Left ventricle myocardium superior (tissue), 1 donor: ENCODE measurements at regions not wholly inside any gene's neighbourhood (a gene's known extent, or its start where the extent isn't known, plus 50 kb on each side); places are given as distances from the start of the nearest gene placed in this dataset.
"Not testable (repeated sequence)": the region's sequence is repeated elsewhere in the genome, so short reads cannot be mapped to it uniquely, and the experiment has no call there.

Source experiments
- ATAC-seq: fragments of 200-7000 bp; cut with Tn5 transposase; one replicate; pipeline ENCODE4 v1.9.1; 2020; ENCODE audit warnings: mild to moderate bottlenecking, moderate library complexity
- DNase-seq: peaks from one replicate; pipeline ENCODE4 v3.0.0-alpha.2; 2020
- intact Hi-C: fragments of 100-400 bp; cut with micrococcal nuclease; formaldehyde crosslinking; loops from one replicate; pipeline ENCODE4 v1.11.0; 2022
- donor health status: DM: no; HTN: yes; CAD: no; lungs with severe emphysema.

DNA sequence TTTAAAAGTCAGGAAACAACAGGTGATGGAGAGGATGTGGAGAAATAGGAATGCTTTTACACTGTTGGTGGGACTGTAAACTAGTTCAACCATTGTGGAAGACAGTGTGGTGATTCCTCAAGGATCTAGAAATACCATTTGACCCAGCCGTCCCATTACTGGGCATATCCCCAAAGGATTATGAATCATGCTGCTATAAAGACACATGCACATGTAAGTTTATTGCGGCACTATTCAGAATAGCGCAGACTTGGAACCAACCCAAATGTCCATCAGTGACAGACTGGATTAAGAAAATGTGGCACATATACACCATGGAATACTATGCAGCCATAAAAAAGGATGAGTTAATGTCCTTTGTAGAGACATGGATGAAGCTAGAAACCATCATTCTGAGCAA is 359.8 kb upstream of the CCDC179 start:
- ATAC-seq, DNase-seq, intact Hi-C loops: not testable (repeated sequence)

DNA sequence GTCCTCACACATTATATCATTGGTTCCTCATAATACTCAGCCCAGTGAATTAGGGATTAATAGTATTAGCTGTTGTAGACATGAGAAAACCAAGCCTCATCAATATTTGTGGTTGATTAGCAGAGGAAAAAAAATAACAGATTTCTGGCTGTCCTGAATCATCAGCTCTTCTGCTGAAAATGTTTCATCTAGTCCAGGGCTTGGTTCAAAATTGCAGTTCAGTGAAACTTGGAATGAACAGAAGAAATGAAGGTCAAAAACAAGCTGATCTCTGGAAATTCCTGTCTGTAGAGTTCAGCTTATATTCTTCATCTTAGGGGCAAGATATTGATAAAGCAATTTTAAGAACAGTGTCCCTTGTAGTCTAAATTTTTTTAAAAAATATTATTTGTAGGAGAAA is 361.1 kb upstream of the CCDC179 start:
- intact Hi-C loops: no loop called here
- no peak for ATAC-seq
- DNase-seq: no peak

DNA sequence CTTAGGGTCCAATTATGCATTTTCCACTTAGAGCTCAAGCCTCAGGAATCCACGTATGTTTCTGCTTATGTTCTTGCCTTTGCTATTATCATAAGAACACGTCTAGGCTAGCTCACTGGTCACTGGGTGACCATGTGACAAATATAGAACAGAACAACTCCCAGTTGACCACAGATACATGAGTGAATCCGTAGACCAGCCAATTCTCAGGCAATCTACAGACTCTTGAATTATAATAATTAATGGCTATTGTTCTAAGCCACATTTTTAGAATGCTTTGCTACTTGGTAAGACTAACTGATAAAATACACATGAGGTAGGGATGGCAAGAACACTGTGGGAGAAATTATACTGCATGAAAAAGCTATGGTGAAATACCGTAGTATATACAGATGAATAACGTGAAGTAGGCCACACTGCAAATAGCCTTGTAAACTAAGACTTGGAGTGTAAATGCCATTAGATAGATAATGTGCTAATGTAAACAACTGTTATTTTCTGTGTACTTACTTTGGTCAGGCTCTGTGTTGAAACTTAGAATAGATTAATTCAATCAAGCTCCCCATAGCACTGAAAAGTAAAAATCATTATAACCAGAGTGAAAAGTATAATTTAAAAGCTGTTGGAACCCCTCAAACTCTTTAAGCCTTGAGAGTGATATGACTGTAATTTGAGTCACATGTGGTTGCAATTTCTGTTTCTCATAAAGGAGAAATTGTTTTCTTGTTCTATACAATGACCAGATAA is 366.2 kb upstream of the CCDC179 start:
- intact Hi-C loops: no loop called here
- ATAC-seq (no peak), DNase-seq (no peak)

DNA sequence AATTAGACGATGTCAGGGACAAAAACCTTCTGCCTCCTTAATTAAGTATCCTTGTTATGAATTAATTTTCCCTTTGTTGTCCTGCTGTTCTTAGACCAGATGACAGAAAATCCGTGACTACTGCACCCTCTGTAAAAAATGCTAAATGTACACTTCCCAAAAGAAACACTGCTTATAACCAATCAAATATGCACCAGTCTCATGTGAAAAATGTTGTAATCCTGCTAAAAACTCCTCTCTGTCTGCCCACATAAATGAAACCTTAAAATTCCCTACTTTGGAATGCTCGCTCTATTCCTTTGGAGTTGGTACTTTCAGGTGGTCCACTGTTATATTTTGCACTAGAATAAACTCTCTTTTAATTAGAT is 366.8 kb upstream of the CCDC179 start:
- intact Hi-C loops: no loop called here
- DNase-seq (no peak), ATAC-seq (no peak)

DNA sequence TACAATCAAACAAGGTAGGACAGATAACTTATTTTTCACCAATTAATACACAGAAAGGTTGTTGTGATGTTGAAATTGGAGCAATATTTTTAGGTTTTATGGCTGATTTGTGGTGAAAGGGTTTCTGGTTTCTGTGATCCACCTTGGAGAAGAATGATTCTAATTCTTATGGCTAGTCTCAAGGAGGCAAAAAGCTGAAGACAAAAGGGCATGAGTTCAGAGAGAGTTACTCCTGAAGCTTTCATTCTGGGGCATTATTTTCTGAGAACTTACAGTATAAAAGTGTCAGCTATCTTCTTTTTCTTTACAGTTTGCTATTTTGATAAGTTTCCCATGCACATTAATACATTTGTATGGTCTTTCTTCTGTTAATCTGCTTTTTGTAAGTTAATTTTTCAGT is 372.4 kb upstream of the CCDC179 start:
- ATAC-seq (no peak), DNase-seq (no peak)
- intact Hi-C loops: no loop called here

DNA sequence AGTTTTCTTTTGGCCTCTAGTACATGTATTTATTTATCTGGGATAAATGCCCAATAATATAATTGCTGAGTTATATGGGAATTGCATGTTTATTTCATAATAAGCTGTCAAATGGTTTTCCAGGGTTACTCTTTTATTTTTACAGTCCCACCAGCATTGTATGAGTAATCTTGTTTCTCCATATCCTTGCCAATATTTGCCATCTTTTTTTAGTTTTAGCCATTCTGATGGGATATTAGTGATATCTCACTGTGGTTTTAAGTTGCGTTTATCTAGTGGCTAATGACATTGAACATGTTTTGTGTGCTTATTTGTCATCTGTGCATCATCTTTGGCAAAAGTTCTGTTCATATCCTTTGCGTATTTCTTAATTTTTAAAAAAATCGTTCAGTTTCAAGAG is 372.8 kb upstream of the CCDC179 start:
- ATAC-seq: no peak
- DNase-seq: no peak
- intact Hi-C loops: no loop called here

DNA sequence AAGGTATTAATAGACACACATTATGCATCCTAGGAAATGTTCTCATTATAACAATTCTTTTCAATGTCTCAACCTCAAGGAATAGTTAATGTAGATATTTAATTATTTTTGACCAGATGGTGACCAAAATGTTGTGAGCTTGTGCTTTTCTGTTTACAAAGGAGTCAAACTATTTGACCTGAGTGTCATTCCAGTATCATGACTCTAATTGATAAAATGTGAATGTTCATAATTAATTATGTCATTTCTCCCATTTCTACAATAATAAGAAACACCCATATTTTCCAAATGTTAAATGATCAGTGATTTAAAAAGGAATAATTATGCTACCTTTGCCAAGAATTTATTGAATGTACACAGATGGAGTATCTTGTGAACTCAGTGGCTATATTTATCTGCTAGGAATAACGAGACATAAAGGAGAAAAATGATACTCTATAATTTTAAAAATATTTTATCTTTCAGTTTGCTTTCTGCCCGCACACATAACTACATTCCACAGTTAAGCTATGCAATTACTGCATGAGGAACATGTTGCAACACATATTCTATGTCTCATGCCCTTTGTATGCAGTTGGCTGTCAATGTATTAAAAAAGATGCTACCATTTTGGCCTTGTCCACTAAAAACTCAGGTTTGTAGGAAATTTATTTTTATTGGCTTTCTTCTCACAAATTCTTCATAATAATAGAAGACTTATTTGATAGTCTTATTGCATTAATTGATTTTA is 376.7 kb upstream of the CCDC179 start:
- ATAC-seq (no peak), DNase-seq (no peak)
- intact Hi-C loops: no loop called here

DNA sequence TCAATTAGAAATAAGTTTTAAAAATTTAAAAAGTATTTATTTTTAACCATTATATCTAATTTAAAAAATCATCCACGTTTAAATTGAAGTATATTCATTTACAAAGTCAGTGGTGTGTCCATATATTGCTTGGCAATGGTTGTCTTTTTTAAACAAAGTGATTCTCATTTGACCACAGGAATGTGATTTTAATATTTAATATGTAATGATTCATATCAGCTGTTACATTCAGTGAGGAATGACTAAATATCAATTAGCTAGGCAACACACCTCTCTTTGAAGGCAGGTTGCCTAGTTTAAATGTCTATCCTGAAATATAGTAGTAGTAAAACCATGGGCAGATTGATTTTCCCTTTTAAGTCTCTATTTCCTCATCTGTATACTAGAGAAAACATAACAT is 392.2 kb upstream of the CCDC179 start:
- DNase-seq: no peak
- intact Hi-C loops: no loop called here
- no peak for ATAC-seq

DNA sequence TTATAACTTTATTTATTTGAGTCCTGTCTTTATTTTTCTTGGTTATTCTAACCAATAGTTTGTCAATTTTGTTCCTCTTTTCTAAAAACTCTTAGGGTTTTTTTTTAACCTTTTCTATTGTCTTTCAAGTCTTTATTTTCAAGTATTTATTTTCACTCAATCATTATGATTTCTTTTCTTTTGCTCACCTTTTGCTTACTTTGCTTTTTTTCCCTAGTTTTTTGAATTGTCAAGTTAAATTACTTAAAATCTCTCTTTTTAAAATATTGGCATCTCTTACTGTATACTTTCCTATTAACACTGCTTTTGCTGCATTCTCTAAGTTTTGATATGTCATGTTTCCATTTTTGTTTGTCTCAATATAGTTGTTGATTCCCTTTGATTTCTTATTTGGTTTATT is 396.8 kb upstream of the CCDC179 start:
- ATAC-seq (no peak), DNase-seq (no peak)
- intact Hi-C loops: no loop called here

DNA sequence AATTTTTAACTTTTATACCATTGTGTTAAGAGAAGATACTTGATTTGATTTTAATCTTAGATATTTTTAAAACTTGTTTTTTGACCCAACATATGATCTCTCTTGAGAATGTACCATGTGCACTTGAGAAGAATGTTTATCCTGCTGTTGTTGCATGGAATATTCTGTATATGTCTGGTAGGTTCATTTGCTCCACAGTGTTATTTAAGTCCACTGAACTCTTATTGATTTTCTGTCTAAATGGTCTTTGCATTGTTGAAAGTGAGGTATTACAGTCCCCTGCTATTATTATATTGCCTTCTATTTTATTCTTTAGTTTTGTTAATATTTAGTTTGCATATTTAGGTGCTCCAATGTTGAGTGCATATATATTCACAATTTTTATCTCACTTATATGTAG is 397.3 kb upstream of the CCDC179 start:
- ATAC-seq (no peak), DNase-seq (no peak)
- intact Hi-C loops: no loop called here

DNA sequence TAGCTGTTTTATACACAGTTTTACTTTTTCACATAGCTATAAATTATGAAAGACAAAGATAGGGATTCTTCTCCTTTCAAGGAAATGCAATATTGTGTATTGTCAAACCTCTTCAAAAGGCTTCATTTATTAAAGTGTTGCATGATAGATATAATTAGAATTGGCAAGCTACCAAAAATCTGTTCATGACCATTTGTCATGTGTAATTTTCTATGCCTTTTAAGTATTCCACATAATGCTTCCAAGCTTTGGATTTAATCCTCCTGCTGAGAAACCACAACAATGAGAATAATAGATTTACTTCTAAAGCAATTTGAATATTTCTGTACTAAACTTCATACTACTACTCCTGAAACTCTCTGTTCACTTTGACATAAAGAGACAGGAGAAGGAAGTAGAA is 403.2 kb upstream of the CCDC179 start:
- ATAC-seq (no peak), DNase-seq (no peak)
- intact Hi-C loops: no loop called here

DNA sequence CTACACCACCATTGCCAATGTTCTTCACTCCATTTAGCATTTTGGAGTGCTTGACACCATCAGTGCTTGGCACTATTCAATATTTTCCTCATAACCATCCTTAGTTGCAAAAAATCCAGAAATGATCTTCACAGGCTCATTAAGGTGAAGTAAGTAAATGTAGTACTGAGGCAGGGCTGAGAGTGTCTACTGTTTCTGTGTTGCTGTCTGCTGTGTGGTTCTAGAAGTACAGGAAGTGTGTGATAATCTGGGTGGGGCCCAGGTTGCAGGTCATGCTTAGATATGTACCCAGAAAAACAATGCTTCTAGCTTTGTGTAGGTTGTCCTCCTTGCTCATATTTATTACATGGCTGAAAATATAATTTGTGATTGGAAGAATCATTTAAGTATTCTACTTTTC is 411.8 kb upstream of the CCDC179 start:
- no peak for ATAC-seq
- intact Hi-C loops: no loop called here
- no peak for DNase-seq

DNA sequence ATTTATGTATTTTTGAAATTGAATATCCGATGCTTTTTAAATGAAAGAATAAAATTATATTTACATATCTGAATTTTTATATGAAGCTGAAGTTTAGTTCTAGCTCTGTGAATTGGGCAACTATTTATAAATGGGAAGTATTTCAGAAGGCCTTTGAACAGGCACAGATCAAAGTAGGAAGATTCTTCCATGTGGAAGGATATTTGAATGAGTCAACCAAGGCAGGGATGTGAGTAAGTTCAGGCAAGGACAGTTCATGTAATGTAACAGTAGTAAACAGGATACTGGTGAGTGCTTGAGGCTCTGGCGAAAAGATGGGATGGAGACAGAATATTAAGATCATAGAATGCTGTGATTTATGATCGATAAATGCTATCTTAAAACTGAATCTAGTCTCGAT is 417.8 kb upstream of the CCDC179 start:
- intact Hi-C loops: no loop called here
- no peak for ATAC-seq
- no peak for DNase-seq

DNA sequence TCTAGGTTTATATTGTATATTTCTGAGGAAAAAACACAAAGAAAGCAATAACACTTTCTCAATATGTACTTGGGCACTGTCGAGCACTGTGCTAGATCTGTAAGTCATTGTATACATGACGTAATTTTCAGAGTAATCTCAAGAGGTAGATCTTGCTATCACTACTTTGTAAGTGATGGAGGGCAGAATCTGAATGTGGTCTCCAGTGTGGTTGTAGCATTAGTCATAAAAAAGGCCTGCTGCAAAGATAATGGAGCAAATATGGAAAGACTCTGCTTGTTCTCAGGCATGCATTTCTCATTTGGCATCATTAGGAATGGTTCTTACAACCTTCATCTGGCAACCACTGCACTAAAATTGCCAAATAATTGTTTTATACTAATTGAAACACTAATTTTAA is 419.8 kb upstream of the CCDC179 start:
- intact Hi-C loops: no loop called here
- ATAC-seq (no peak), DNase-seq (no peak)

DNA sequence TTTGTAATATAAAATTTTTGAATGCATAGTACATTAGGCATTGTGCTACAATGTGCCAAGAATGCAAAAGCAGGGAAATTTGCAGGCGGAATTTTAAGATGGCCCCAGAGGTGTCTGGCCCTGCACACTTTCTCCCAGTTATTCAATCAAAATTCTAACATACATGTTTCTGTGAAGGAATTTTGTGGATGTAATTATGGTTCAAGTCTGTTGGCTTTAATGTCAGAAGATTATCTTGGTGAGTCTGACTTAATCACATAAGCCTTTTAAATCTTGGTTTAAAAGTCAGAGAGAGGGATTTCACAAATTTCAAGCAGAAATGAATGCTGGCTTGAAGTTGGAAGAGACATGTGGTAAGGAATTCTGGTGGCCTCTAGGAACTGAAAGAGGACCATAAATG is 423.4 kb upstream of the CCDC179 start:
- intact Hi-C loops: no loop called here
- no peak for DNase-seq
- ATAC-seq: no peak

DNA sequence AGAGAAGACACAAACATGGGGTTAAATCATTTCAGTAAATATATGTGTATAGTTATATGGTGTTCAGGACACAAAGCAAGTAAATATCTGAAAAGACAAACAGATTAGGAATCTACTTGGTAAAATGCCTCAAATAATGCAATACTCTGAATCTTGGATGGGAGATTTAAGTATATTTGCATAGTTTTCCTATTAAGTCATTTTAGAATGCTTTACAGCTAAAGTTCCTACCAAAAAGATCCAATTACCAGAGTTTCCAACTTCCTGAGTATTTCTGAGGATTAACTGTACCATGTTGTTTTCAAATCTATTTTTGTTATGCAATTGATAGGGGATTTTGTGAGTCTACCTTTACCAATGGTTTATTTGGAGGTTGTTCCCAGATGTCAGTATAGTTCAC is 424.4 kb upstream of the CCDC179 start:
- intact Hi-C loops: no loop called here
- DNase-seq (no peak), ATAC-seq (no peak)

DNA sequence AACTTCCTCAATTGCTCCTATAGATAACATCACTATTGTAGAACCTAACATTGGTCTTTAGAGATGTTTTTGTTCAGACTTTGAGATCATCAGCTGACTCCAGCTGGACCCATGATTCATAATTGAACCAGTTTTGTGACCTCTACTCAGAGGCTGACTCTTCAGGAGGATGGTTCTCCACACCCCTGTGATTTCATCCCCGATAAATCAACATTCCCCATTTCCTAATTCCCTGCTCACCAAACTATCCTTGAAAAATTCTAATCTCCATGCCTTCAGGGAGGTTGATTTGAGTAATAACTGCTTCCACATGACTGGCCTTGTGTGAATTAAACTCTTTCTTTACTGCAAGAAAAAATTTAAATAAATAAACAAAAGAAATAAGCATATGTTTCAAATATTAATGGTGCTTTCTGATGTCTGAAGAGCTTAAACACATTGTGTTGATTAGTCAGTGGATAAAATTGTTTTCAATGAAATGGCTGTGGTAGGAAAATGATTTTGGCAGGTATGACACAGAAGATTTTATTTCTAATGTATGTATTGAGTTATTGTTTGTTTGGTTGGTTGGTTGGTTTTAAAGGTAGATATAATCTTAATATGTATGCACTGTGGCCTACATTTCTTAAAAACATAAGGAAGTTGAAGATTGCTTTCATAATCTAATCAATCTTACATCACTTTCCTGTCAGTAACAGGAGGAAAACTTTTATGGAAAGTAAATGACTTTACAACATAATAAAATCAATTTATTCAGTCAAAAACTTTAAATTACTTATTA is 427.9 kb upstream of the CCDC179 start:
- intact Hi-C loops: no loop called here
- no peak for ATAC-seq
- DNase-seq: no peak

DNA sequence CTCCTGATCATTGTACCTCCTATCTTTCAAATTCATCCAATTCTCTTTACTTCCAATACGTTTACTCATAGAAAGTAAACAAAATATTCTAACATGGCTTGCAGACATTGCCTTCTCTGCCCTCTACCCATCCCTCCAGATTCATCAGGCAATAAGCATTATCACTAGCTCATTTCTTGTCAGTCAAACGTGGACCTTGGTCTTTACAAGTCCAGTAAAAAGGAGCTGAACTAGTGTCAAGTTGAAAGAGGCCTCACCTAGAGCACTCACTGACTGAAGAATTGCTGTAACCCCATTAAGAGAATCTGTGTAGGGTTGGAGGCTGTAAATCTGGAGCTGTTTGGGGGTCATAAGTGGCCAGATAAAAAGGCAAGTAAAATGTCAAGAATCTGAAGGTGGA is 435.0 kb upstream of the CCDC179 start:
- ATAC-seq (no peak), DNase-seq (no peak)
- intact Hi-C loops: no loop called here

DNA sequence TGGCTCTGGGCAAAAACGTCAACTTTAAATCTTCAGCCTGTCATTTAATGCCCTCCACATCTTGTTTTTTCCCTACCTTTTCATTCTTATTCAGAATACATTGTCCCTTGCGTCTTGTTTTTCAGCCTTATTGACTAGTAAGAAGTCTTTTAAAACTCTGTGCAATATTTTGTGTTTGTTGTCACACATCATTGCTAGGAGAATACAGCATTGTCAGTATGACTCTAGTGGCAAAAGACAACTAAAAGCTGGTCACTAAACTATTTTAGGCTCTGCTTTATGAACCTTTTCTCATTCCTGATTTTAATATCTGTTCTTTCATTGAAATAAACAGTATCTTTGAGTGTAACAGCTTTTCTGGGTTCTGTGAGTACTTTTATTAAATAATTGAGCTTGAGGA is 447.8 kb upstream of the CCDC179 start:
- ATAC-seq (no peak), DNase-seq (no peak)
- intact Hi-C loops: no loop called here

DNA sequence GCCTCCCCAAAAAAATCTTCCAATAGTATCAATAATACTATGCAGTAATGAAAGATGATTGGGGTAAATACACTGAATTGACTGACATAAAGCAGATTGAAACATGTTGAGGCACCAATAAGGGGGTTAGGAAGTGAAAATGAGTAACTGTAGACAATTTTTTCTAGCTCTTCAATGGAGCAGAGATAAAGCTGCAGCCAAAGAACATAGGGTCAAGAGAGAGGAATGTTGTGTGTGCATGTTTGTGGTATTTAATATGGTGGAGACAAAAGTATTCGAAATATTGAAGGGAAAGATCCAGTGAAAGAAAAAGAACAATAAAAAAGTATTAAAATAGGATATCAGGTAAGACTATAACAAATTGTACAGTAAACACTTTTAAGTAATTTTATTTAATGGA is 450.0 kb upstream of the CCDC179 start:
- ATAC-seq (no peak), DNase-seq (no peak)
- intact Hi-C loops: no loop called here
